Muscle of arm (tissue), 1 donor: ENCODE measurements at regions not wholly inside any gene's neighbourhood (a gene's known extent, or its start where the extent isn't known, plus 50 kb on each side); places are given as distances from the start of the nearest gene placed in this dataset.

Source experiments
- DNase-seq: peaks from one replicate; pipeline ENCODE4 v3.0.0-alpha.2; 2013

DNA sequence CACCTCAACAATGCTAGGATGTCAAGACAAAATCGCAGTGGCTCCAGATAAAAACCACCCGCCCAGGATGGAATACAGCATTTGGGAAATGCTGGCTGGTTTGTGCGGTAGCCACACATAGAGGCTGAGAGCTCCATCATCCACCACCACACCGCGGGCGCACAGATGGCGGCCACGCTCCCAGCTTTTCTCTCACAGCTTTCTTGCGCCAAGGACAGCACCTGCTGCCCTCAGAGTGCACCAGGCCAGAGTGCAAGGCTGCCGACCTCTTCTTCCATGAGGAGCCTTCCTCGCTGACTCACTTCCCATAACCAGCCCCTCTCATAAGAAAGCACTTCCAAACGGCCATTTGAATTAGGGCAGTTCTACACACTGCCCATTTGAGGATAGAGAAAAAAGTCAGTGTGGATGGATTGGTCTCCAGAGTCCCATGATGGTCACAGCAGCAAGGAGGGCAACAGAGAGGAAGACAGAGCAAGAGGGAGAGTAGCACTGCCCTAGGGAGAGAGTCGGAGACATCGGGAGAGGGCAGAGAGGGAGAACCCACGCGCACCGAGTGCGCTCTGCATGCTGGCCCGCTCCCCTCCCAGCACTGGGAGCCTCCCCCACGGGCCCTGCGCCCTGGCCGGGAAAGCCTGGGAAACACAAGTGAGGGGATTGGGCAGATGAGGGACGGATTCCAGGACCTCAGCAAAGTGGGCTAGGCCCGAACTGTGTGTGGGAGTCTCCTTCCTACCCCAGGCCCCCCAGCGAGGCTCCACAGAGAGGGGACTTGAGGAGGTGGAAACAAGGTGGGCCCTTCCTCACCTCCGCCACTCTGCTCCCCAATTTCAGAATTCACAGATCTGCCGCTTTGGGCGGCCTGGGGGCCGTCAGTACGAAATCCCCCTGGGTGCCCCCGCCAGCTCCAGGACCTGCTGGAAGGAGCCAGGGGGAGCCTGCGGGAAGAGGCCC, 156.9 kb downstream of the USP12 start:
- DNase-seq: no peak

DNA sequence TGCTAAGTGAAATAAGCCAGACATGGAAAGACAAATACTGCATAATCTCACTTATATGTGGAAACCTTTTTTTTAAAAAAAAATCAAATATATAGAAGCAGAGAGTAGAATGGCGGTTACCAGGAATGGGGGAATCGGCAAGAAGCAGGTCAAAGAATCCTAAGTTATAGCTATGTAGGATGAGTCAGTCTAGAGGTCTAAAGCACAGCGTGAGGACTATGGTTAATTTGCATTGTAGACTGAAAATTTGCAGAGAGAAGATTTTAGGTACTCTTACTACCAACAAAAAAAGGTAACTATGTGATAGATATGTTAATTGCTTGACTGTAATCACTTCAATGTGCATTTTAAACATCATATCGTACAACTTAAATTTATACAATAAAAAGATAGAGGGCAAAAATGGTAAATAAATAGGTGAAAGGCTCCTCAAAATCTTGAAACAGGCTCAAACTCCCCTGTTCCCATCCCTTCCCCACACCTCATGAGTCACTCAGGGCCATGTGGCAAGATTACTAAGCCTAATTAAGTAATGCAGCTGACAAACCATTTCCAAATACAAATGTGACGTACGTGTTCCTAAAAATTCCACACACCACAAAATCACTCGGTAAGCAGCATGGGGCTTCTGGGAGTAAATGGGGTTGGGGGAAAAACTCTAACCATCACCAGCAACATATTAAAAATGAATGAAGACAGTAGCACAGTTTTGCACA, 159.0 kb downstream of the USP12 start:
- DNase-seq: no peak

DNA sequence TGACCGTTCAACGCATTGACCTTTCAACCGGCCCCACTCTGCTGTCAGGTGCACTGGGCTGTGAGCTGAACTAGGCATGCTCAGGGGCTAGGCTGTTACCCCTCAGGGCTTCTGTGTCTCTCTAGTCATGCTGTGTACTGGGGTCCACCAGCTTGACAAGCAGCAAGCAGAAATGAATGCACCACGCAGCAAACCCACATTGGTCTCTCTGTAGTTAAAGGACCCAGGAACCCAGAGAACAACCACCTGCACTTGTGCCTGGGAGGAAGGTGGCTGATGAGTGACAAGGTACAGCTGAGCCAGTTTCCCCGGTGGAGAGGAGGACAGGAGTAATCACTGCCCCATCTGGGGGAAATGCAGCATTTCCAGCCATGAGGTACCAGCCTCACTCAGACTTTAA, 159.9 kb downstream of the USP12 start:
- DNase-seq: no peak

DNA sequence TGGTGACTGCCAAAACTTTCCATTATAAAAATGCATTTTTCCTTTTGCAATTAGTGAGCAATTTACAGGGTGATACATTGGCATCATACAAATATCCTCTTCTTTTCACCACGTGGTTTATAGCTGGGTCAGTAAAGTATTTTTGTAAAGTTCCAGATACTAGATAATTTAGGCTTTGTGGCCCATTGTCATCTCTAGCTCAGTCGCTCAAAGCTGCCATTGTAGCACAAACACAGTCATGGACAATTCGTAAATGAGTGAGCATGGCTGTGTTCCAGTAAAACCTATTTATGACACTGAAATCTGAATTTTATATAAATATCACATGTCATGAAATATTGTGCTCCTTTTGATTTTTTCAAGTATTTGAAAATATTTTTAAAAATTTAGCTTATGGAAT, 162.9 kb downstream of the USP12 start:
- DNase-seq: no peak

DNA sequence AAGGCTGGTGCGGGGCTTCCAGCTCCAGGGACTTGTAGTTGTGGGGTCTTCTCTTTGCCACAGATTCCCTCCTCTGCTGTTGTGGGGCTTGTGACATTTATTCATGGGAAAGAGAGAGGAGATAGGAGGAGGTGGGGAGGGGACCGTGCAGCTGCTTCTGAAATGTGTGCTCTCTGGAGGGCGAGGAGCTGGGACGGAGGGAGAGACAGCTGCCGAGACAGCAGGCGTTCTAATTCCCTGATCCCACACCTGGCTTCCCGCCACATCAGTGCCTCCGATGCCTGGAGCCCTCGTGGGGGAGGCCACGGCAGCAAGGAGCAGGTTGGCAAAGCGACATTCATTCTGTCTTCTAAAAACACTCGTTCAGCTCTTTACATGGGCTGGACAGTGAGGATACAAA, 164.4 kb downstream of the USP12 start:
- peak; percentile 28 for DNase-seq

DNA sequence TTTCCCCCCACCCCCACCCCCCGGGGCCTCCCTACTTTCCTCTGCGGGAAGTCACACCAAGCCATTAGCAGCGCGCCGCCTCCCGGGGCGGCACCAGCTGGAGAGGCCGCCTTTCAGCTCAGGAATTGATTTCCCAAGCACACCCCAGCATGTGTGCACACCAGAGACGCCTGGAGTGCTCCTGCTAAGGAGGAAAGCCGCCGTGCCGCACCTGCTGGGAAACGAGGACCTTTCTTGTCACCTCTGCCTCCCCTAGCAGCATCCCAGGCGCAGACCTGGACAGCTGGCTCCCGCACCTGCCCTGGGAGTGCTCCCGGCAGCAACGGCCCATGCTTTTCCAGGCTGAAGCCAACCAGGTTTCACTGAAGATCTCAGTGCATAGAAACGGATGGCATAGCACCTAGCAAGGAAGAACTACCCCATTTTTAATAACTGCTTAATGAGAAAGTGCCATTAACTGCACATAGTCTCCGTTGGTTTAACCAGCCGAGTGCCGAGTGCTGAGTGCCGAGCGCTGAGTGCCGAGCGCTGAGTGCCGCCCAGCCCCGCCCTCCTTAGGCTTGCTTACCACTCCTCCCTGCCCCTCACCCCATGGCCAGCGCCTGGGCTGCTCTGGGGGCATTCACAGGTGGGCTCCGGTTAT, 165.0 kb downstream of the USP12 start:
- DNase-seq: no peak

DNA sequence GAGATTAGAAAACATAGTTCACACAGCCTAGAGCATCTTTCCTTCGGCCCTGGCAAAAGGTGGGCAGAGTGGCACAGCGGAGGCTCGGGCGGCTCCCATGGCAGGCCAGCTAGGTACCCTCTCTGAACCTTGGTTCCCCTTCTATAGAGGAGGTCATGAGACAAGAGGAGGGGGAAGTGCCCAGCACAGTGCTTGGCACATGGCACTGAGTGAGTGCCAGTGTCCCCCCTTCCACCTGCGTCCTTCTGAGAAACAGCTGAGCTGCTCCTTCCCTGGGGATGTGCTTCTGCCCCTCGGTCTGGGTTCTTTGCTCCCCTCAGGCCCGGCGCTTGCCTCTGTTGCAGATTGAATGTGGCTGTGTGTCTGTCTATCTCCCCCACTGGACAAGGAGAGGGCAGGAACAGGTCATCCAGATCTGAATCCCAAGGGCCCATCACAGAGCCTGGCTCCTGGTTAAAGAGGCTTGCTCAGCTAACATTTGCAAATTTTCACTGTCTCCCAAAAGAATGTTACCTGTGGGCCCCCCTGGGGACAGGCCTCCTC, 165.6 kb downstream of the USP12 start:
- no peak for DNase-seq

DNA sequence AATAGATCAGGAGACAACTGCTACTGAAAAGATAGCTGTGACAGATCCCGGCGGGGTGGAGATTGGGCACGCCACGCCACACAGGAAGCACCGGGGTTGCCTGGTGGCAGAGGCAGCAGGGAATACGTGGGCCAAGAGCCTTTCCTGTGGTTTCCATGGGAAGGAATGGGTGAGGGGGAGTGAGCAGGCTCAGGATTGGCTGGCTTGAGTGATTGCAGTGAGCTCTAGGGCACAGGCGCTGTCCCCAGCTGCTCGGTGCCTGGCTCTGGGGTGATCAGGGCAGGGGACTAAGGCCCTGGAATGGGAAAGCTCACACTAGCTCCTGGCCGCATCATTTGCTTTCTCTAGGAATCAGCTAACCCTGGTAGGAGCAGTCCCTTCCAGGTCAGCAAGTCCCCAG, 166.1 kb downstream of the USP12 start:
- DNase-seq: no peak

DNA sequence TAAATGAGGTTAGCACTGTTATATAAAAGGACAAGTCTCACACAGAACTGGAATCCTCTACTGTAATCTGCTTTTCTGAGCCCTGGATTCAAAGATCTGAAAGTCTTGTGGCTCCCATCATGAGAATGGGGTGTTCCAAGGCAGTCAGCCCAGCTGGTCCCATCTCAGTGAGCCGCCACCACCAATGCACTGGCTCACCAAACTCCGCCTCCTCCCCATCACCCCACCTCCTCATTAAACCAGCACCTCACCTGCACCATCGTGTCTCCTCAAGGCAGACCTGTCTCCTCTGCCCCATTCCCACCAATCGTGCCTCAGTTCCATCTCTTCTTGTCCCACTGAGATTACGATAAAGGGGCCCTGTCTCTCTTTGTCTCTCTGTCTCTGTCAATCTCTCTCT, 166.7 kb downstream of the USP12 start:
- no peak for DNase-seq

DNA sequence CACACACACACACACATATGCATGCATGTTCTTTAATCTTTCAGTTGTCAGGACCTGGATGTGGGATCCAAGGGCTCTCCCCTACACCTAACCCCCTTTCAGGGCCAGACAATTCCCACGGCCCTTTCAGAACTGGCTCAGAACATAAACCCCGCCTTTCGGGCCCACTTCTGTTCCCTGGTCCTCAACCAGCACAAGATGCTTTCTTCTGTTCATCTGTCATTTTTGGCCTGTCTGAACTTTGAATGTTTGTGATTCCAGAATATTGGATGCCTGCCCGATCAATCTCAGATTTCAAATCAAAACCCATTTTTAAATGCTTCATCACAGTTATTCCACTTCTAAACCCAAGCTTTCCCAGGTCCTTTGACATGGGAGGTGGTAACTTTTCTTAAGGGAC, 167.3 kb downstream of the USP12 start:
- no peak for DNase-seq

DNA sequence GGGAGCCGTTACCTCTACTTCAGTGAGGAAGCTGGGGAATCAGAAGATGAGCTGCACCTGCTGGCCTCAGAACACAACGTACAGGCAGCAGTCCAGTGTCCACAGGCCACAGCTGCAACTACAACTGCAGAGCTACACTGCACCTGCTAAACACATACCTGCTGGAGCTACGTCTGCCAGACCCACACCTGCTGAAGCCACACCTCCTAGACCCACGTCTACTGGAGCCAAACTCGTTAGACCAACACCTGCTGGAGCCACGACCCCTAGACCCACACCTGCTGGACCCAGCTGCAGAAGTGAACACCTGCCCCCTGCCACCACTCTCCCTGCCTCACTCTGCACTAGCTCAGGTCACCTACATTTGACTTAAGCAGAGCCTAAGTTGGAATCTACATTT, 169.9 kb downstream of the USP12 start:
- DNase-seq: no peak

DNA sequence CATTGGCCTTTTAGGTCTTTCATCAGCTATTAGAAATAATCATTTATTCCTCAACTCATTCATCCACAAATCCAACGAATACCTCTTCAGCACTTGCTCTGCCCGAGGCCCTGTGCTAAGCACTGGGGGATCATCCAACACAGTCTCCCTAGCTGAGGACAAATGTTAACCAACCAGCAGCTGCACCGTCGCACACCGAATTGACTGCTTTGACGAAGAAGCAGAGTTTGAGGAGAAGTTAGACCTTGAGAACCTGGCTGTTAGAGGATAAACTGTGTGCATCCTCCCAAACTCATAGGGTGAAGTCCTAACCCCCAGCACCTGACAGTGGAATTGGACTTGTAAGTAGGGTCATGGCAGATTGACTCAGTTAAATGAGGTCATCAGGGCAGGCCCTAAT, 170.9 kb downstream of the USP12 start:
- no peak for DNase-seq

DNA sequence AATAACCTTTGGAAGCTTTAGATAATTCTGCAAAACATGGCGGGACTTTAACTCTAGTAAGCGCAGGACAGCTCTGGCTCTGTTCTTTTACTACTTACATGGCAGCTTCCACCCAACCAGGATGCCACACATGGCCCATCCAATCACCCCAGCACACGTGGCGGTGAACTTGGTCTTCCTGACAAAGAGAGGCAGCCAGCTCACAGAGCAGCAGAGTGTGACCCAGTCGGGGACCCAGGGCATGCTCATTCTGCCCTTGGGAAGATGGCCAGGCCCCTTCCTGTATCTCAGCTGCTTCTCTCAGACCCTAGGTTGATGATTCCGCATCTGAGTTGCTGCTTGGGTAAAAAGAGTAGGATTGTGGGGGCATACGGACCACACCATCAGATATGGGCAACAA, 172.1 kb downstream of the USP12 start:
- DNase-seq: no peak

DNA sequence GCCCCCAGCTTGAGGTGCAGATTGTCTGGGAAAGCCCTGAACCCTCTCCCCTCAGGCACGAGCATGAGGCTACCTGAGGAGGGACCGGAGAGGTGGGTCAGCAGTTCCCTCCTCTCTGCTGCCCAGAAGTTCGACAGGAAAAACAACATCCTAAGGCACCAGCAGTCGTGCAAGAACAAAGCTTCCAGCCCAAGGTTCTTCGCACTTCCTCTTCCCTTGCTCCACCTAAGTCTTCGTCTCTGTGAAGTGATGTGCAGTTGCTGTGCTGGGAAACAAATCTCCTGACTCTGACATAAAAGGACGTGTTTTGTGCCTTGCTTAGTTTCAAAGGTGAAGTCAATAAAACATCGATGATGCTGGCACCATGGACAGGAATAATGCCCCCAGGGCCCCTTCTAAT, 173.3 kb downstream of the USP12 start:
- no peak for DNase-seq

DNA sequence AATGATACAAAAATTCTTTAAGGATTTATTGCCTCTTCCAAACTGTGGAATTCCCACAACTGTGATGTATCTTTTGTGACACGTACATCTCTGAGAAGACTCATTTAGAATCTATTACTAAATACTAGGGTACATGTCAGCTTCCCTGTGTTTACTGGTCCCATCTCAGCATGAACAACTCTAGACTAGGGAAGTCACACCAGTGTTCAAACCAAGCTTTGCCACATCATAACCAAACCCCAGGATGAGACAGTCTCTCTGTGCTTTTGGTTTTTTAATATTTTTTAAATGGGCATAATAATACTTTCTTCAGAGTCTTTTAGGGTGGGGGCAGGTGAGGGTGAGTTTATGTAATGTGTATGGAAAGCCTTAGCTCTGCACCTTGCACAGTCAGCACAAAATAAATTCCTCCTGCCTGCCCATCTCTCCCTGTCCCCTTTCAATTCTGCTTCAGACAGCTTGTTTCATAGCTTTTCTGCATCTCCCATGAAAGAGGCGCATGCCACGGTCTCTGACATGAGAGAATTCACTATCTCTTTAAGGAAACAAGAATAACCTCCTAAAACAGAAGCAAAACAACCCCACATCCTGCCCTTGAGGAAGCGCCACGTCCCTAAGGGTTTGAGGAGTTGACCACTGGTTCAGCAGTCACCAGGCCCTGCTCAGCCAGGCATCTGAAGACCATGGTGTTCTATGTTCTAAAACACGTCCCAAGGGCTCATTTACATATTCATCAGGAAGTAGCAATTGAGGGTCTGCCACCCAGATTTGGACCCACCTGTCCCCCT, 174.5 kb downstream of the USP12 start:
- DNase-seq: no peak

DNA sequence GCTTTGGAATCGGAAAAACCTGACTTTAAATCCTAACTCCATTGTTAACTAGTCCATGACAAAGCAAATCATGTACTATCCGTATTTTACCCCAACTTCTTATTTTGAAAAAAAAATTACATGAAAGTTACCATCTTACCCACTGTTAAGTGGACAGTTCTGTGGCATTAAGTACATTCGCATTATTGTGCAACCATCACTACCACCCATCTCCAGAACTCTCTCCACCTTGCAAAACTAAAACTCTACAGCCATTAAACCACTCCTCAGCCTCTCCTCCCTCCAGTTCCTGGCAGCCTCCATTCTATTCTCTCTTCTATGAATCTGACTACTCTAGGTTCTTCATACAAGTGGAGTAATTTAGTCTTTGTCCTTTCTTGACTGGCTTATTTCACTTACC, 176.5 kb downstream of the USP12 start:
- no peak for DNase-seq

DNA sequence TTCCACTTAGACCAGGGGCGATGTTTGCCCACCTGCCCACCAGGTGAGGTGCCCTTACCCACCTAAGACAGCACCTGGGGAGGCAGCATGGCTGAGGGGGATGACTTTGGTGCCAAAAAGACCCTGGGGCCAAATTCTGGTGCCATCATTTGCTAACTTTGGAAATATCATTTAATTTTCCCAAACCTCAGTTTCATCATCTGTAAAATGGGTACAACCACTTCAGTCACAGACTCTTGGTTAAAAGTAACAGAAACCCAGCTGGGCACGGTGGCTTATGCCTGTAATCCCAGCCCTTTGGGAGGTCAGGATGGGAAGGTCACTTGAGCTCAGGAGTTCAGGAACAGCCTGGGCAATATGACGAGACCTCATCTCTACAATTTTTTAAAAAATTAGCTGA, 177.8 kb downstream of the USP12 start:
- no peak for DNase-seq

DNA sequence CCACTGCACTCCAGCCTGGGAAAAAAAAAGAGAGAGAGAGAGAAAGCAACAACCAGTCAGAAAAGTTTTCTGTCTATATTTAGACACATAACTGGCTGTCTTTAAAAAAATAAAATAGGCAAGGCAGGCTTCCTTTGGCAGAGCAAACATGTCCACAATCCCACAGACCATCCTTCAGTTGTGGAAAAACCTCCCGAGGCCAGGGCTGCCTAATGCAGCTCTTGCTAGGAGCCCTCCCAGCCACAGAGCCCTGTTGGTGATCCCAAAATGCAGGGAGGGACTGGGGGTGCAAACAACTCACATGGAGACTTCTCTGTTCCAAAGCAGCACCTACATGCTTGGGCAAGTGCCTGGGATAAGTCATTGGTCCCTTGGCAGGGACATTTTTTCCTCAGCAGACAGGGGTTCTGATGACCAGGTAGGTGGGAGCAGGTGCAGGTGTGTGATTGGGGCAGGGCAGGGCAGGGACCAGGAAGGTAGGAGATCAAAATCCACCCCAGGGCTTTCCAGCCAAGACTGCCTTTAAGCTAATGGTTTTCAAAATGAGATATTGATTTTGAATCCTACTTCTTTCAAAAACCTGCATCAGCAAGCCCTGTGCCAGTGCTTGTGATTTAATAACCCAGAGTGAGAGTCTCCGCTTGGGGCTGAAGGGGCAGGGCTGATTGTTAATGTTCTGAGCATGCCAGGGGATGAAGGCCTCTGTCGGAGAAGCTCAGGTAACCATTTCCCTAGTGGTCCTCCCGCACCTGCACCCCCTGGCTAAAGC, 178.5 kb downstream of the USP12 start:
- no peak for DNase-seq

DNA sequence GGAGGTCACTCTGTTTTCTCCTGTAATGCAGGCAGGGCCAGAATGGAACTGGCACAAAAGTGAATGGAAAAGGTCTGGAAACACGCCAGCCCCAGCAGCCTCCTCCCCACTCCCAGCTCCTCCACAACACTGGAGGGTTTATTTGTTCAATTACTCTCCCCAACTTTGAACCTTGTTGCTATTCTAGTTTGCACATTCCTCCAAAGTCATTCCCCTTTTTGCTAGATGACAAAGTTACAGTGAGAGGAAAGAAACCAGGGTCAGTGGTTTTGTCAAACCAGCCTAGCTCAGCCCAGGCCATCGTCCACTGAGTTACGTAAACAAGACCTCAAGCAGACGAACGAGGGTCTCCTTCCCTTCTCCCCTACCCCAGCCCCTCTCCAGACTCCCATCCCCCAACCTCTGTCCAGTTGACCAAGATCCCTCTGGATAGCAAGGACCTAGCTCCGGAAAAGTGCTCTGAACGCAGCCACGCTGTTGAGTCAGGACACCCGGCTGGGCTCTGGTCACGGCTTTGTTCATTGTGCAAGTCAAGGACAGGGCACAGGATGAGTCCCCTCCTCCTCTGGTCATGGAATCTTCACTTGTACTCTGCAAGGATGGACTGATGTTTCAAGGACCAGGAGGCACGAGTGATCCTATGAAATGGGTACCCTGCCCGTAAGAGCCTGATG, 180.0 kb downstream of the USP12 start:
- no peak for DNase-seq
